Breast epithelium (tissue), 4 donors: ENCODE measurements at regions not wholly inside any gene's neighbourhood (a gene's known extent, or its start where the extent isn't known, plus 50 kb on each side); places are given as distances from the start of the nearest gene placed in this dataset.

ENCODE experiments used
- DNase-seq, 2 donors: peaks; one replicate each; pipeline ENCODE4 v3.0.0-alpha.2; 2019; ENCODE audit warnings: low spot score in 2 of 2
- H3K27ac ChIP-seq, 2 donors: fragments of 200-600 bp; sonication (generic) in 1 of 2; one replicate each; pipeline ENCODE4 v1.5.1; 2016 to 2019; ENCODE audit warnings: mild to moderate bottlenecking in 1 of 2
- H3K27me3 ChIP-seq, 2 donors: fragments of 200-600 bp; sonication (generic) in 1 of 2; one replicate each; pipeline versions ENCODE4 v1.5.1 to v1.6.0; 2017 to 2019; ENCODE audit warnings: control low read depth in 1 of 2, mild to moderate bottlenecking in 1 of 2
- H3K36me3 ChIP-seq: fragments of 200-600 bp; one replicate; pipeline ENCODE4 v1.5.1; 2019
- H3K4me1 ChIP-seq, 2 donors: fragments of 200-600 bp; sonication (generic); one replicate each; pipeline ENCODE4 v1.5.1; 2016 to 2019; ENCODE audit warnings: control low read depth in 1 of 2
- H3K4me3 ChIP-seq, 3 donors: fragments of 200-600 bp; sonication (generic); 1 replicate in 2 of 3; 2 replicates in 1 of 3; pipeline ENCODE4 v1.5.1; 2016 to 2019; ENCODE audit warnings: mild to moderate bottlenecking in 3 of 3, moderate library complexity in 2 of 3
- H3K9me3 ChIP-seq, 2 donors: fragments of 200-600 bp; sonication (generic) in 1 of 2; one replicate each; pipeline ENCODE4 v1.5.1; 2016 to 2019; ENCODE audit warnings: control low read depth in 1 of 2
- POLR2A ChIP-seq: fragments of 450-650 bp; IDR thresholded peaks from one replicate; pipeline ENCODE4 v1.6.1; 2016; ENCODE audit warnings: antibody characterized with exemption, mild to moderate bottlenecking, moderate library complexity
- POLR2AphosphoS5 ChIP-seq, 3 donors: sonication (generic); formaldehyde crosslinking; IDR thresholded peaks; one replicate each; pipeline ENCODE4 v1.6.1; 2017; ENCODE audit warnings: antibody characterized with exemption in 3 of 3
- intact Hi-C: fragments of 100-400 bp; cut with DNase I; formaldehyde crosslinking; loops from one replicate; pipeline ENCODE4 v1.15.1; 2023; ENCODE audit warnings: low total_unique reads
- TF ChIP-seq, protein P1 (sequence below), 3 donors: fragments of 450-650 bp; IDR thresholded peaks; one replicate each; pipeline ENCODE4 v1.5.1; 2016 to 2017; ENCODE audit warnings: antibody characterized with exemption in 3 of 3, mild to moderate bottlenecking in 3 of 3, moderate library complexity in 3 of 3

DNA sequence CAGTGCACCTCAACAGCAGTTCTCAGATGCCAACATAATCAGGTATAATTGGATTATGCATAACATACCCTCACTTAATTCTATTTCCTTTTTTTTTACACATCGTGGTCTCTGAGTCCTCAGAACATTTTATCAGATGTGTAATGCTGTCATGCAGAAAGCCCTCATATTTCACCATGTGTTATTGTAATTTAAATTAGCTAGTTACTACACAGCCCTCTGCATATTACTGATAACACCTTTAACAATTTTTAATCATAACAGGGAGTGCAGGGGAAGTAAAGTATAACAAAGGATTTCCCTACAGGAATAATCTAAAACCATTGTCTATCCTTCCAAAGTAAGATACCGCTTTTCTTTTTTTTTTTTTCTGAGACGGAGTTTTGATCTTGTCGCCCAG is 91.9 kb upstream of the CCDC28A start:
- H3K36me3 ChIP-seq: no peaks in the 10 kb centered on the region
- intact Hi-C loops: no loop called here
- H3K4me1 ChIP-seq: no peaks in the 10 kb centered on the region
- no peaks in the 10 kb centered on the region for H3K27me3 ChIP-seq
- H3K27ac ChIP-seq: no peak overlapping the region
- TF ChIP-seq, protein P1, sequence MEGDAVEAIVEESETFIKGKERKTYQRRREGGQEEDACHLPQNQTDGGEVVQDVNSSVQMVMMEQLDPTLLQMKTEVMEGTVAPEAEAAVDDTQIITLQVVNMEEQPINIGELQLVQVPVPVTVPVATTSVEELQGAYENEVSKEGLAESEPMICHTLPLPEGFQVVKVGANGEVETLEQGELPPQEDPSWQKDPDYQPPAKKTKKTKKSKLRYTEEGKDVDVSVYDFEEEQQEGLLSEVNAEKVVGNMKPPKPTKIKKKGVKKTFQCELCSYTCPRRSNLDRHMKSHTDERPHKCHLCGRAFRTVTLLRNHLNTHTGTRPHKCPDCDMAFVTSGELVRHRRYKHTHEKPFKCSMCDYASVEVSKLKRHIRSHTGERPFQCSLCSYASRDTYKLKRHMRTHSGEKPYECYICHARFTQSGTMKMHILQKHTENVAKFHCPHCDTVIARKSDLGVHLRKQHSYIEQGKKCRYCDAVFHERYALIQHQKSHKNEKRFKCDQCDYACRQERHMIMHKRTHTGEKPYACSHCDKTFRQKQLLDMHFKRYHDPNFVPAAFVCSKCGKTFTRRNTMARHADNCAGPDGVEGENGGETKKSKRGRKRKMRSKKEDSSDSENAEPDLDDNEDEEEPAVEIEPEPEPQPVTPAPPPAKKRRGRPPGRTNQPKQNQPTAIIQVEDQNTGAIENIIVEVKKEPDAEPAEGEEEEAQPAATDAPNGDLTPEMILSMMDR (IDR thresholded peaks at IDR 0.05): no peak
- TF ChIP-seq POLR2AphosphoS5 (IDR thresholded peaks at IDR 0.05) (no peak), POLR2A (no peak)
- H3K4me3 ChIP-seq: no peak overlapping the region
- no peak for DNase-seq
- no peaks in the 10 kb centered on the region for H3K9me3 ChIP-seq

DNA sequence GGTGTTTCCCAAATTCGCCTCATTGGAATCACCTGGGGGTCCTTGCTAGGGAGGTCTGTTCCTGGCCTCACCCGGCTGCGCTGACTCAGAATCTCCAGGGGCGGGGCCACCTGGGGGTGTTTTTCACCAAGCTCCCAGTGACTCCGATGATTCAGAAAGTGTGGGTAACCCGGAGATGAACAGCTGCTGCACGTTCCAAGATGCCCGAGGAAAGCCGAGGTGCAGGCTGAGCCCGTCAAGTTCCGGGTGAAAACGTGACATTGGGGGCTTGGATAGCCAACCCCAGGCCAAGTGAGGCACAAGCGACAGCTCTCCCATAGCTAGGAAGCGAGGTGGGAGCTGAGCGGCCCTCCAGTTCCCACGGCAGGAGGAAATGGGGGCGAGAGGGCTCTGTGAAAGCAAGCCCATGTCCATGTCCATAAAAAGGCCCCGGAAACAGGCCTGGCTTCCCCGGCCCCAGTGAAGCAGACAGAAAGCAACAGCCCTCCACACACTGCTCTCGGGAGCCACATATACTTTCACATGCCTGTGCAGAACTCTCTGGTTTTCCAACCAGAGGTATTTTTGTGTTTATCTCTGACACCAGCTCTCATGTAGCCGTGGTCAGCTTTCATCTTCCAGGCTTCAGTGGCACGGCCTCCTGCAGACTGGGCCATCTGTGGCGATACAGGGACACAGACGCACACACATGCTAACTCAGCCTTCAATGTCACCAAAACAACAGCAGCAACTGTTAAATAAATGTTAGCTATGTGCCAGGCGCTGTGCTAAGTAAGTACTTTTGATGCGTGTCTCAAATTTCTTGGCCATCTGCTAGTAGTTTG is 90.7 kb upstream of the CCDC28A start:
- H3K4me1 ChIP-seq: no peaks in the 10 kb centered on the region
- peak overlapping the region in 1 of 2 donors; percentile 0 for H3K27ac ChIP-seq
- H3K36me3 ChIP-seq: no peaks in the 10 kb centered on the region
- H3K9me3 ChIP-seq: no peaks in the 10 kb centered on the region
- H3K4me3 ChIP-seq: no peak overlapping the region
- DNase-seq: no peak
- no peaks in the 10 kb centered on the region for H3K27me3 ChIP-seq
- TF ChIP-seq, protein P1 (IDR thresholded peaks at IDR 0.05): no peak
- TF ChIP-seq POLR2AphosphoS5 (IDR thresholded peaks at IDR 0.05) (no peak), POLR2A (no peak)
- intact Hi-C loops: no loop called here

GRCh38 chr6:138685257-138685656 is 88.3 kb upstream of the CCDC28A start:
- Histone ChIP-seq H3K4me1 (no peaks in the 10 kb centered on the region), H3K27ac (no peak overlapping the region), H3K27me3 (no peaks in the 10 kb centered on the region), H3K9me3 (no peaks in the 10 kb centered on the region), H3K4me3 (no peak overlapping the region), H3K36me3 (no peaks in the 10 kb centered on the region)
- no peak for DNase-seq
- TF ChIP-seq POLR2AphosphoS5 (IDR thresholded peaks at IDR 0.05) (no peak), POLR2A (no peak)
- TF ChIP-seq, protein P1 (IDR thresholded peaks at IDR 0.05): no peak
- intact Hi-C loops: no loop called here

DNA sequence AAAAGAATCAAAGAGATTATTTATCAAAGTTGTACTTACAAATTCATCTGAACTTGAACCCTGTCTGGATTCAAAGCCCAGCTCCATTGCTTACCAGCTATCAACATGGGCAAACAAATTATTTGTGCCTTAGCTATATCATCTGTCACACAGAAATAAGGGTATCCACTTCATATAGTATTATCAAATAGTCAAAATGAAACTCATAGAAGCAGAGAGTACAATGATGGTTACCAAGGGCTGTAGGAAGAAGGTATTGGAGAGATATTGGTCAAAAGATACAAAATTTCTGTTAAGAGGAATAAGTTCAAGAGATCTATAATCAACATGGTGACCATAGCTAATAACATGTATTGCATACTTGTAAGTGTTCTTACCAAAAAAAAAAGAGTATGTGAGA is 87.8 kb upstream of the CCDC28A start:
- Histone ChIP-seq H3K36me3 (no peaks in the 10 kb centered on the region), H3K4me3 (no peak overlapping the region), H3K27me3 (no peaks in the 10 kb centered on the region), H3K4me1 (no peaks in the 10 kb centered on the region), H3K9me3 (no peaks in the 10 kb centered on the region), H3K27ac (no peak overlapping the region)
- TF ChIP-seq POLR2AphosphoS5 (IDR thresholded peaks at IDR 0.05) (no peak), POLR2A (no peak)
- TF ChIP-seq, protein P1 (IDR thresholded peaks at IDR 0.05): no peak
- intact Hi-C loops: no loop called here
- no peak for DNase-seq

- no peak overlapping the region for H3K27ac ChIP-seq
- intact Hi-C loops: no loop called here
- no peaks in the 10 kb centered on the region for H3K27me3 ChIP-seq
- no peaks in the 10 kb centered on the region for H3K9me3 ChIP-seq
- no peaks in the 10 kb centered on the region for H3K36me3 ChIP-seq
- H3K4me1 ChIP-seq: no peaks in the 10 kb centered on the region
- no peak for DNase-seq
- H3K4me3 ChIP-seq: no peak overlapping the region
- TF ChIP-seq POLR2AphosphoS5 (IDR thresholded peaks at IDR 0.05): no peak
- no peak for TF ChIP-seq POLR2A
- TF ChIP-seq, protein P1 (IDR thresholded peaks at IDR 0.05): no peak
Observed at GRCh38 chr6:138688580-138688979, 85.0 kb upstream of the CCDC28A start.
